IPS DF 6.9 (cell line): ENCODE measurements at regions not wholly inside any gene's neighbourhood (a gene's known extent, or its start where the extent isn't known, plus 50 kb on each side); places are given as distances from the start of the nearest gene placed in this dataset.

Experiments used
- DNase-seq: peaks from one replicate; pipeline ENCODE4 v3.0.0-alpha.2; 2013; ENCODE audit warnings: low read depth, low spot score
- H3K27ac ChIP-seq: one replicate; pipeline ENCODE4 v1.5.1; 2013; ENCODE audit warnings: low read length, control low read depth
- H3K27me3 ChIP-seq: 2 replicates; pipeline ENCODE4 v1.6.1; 2013; ENCODE audit warnings: mild to moderate bottlenecking, low read length; ENCODE audit not compliant: control insufficient read depth, insufficient read depth
- H3K36me3 ChIP-seq: 2 replicates; pipeline ENCODE4 v1.6.1; 2013; ENCODE audit warnings: low read length; ENCODE audit not compliant: control insufficient read depth, insufficient read depth
- H3K4me1 ChIP-seq: 2 replicates; pipeline ENCODE4 v1.6.1; 2013; ENCODE audit warnings: low read length; ENCODE audit not compliant: control insufficient read depth, insufficient read depth
- H3K4me3 ChIP-seq: 2 replicates; pipeline ENCODE4 v1.5.1; 2013; ENCODE audit warnings: mild to moderate bottlenecking, low read length
- H3K9me3 ChIP-seq: 2 replicates; pipeline ENCODE4 v1.6.1; 2013; ENCODE audit warnings: low read length, inconsistent platforms; ENCODE audit not compliant: control insufficient read depth, insufficient read depth
- WGBS: extraction: QIAGEN DNeasy Blood & Tissue Kit; methylation state at CpG from one replicate; pipeline ENCODE4 v1.1.7; 2013; ENCODE audit warnings: mixed read lengths, missing lambda C conversion rate; ENCODE audit not compliant: insufficient read length, insufficient coverage; 5-methylcytosine and 5-hydroxymethylcytosine counted together

- no peak overlapping the region for H3K27ac ChIP-seq
- no CpG with 5 or more reads among the region's 4 CpGs for WGBS
- no peaks in the 10 kb centered on the region for H3K36me3 ChIP-seq
- no peak for DNase-seq
- no peaks in the 10 kb centered on the region for H3K9me3 ChIP-seq
- H3K27me3 ChIP-seq: no peaks in the 10 kb centered on the region
- H3K4me3 ChIP-seq: no peak overlapping the region
- no peaks in the 10 kb centered on the region for H3K4me1 ChIP-seq
Observed at GRCh38 chr4:147020456-147020855, 74.8 kb upstream of the TTC29 start.

GRCh38 chr4:147025042-147025441, 79.4 kb upstream of the TTC29 start:
- Histone ChIP-seq H3K4me3 (no peak overlapping the region), H3K4me1 (no peaks in the 10 kb centered on the region), H3K27ac (no peak overlapping the region), H3K36me3 (no peaks in the 10 kb centered on the region), H3K27me3 (no peaks in the 10 kb centered on the region), H3K9me3 (no peaks in the 10 kb centered on the region)
- no peak for DNase-seq
- WGBS: no CpG with 5 or more reads among the region's 2 CpGs

- H3K27ac ChIP-seq: no peak overlapping the region
- no peaks in the 10 kb centered on the region for H3K36me3 ChIP-seq
- H3K4me1 ChIP-seq: no peaks in the 10 kb centered on the region
- no peak for DNase-seq
- H3K9me3 ChIP-seq: no peaks in the 10 kb centered on the region
- no peaks in the 10 kb centered on the region for H3K27me3 ChIP-seq
- no peak overlapping the region for H3K4me3 ChIP-seq
Observed at GRCh38 chr4:147029296-147029695, 83.6 kb upstream of the TTC29 start.

GRCh38 chr4:147034372-147034771, 88.7 kb upstream of the TTC29 start:
- Histone ChIP-seq H3K9me3 (no peaks in the 10 kb centered on the region), H3K27ac (no peak overlapping the region), H3K4me3 (no peak overlapping the region), H3K4me1 (no peaks in the 10 kb centered on the region), H3K27me3 (no peaks in the 10 kb centered on the region), H3K36me3 (no peaks in the 10 kb centered on the region)
- no CpG with 5 or more reads among the region's 1 CpG for WGBS
- DNase-seq: no peak

- no peaks in the 10 kb centered on the region for H3K9me3 ChIP-seq
- H3K4me1 ChIP-seq: no peaks in the 10 kb centered on the region
- no peaks in the 10 kb centered on the region for H3K36me3 ChIP-seq
- no peak for DNase-seq
- WGBS: no CpG with 5 or more reads among the region's 4 CpGs
- H3K4me3 ChIP-seq: no peak overlapping the region
- H3K27me3 ChIP-seq: no peaks in the 10 kb centered on the region
- H3K27ac ChIP-seq: no peak overlapping the region
Observed at GRCh38 chr4:147037069-147037468, 91.4 kb upstream of the TTC29 start.

GRCh38 chr4:147039976-147040575, 94.4 kb upstream of the TTC29 start:
- no peaks in the 10 kb centered on the region for H3K36me3 ChIP-seq
- no peak overlapping the region for H3K27ac ChIP-seq
- no peak for DNase-seq
- no peaks in the 10 kb centered on the region for H3K9me3 ChIP-seq
- no peaks in the 10 kb centered on the region for H3K4me1 ChIP-seq
- H3K4me3 ChIP-seq: no peak overlapping the region
- no peaks in the 10 kb centered on the region for H3K27me3 ChIP-seq
- WGBS: no CpG with 5 or more reads among the region's 8 CpGs

- no peaks in the 10 kb centered on the region for H3K27me3 ChIP-seq
- WGBS: no CpG with 5 or more reads among the region's 3 CpGs
- H3K9me3 ChIP-seq: no peaks in the 10 kb centered on the region
- no peaks in the 10 kb centered on the region for H3K4me1 ChIP-seq
- no peak overlapping the region for H3K27ac ChIP-seq
- no peaks in the 10 kb centered on the region for H3K36me3 ChIP-seq
- H3K4me3 ChIP-seq: no peak overlapping the region
- DNase-seq: no peak
Observed at GRCh38 chr4:147040874-147041273, 95.2 kb upstream of the TTC29 start.

- no peaks in the 10 kb centered on the region for H3K9me3 ChIP-seq
- no CpG with 5 or more reads among the region's 4 CpGs for WGBS
Observed at GRCh38 chr4:147041376-147041775, 95.7 kb upstream of the TTC29 start.

GRCh38 chr4:147042046-147042445, 96.4 kb upstream of the TTC29 start:
- no peak for DNase-seq
- H3K9me3 ChIP-seq: no peaks in the 10 kb centered on the region
- no peaks in the 10 kb centered on the region for H3K36me3 ChIP-seq
- no peak overlapping the region for H3K4me3 ChIP-seq
- no peak overlapping the region for H3K27ac ChIP-seq
- H3K27me3 ChIP-seq: no peaks in the 10 kb centered on the region
- H3K4me1 ChIP-seq: no peaks in the 10 kb centered on the region
- WGBS: no CpG with 5 or more reads among the region's 1 CpG

More at GRCh38 chr4:147041376-147041775, 95.7 kb upstream of the TTC29 start:
- Histone ChIP-seq H3K4me3 (no peak overlapping the region), H3K27ac (no peak overlapping the region), H3K36me3 (no peaks in the 10 kb centered on the region), H3K4me1 (no peaks in the 10 kb centered on the region), H3K27me3 (no peaks in the 10 kb centered on the region)
- DNase-seq: no peak

GRCh38 chr4:147044241-147044640, 98.6 kb upstream of the TTC29 start:
- Histone ChIP-seq H3K9me3 (no peaks in the 10 kb centered on the region), H3K4me1 (no peaks in the 10 kb centered on the region), H3K4me3 (no peak overlapping the region), H3K27ac (no peak overlapping the region), H3K27me3 (no peaks in the 10 kb centered on the region), H3K36me3 (no peaks in the 10 kb centered on the region)
- DNase-seq: no peak
- no CpG with 5 or more reads among the region's 4 CpGs for WGBS

GRCh38 chr4:147049946-147050345, 104.3 kb upstream of the TTC29 start:
- H3K36me3 ChIP-seq: no peaks in the 10 kb centered on the region
- H3K4me1 ChIP-seq: no peaks in the 10 kb centered on the region
- no peaks in the 10 kb centered on the region for H3K9me3 ChIP-seq
- WGBS: no CpG with 5 or more reads among the region's 5 CpGs
- no peak overlapping the region for H3K27ac ChIP-seq
- no peak overlapping the region for H3K4me3 ChIP-seq
- H3K27me3 ChIP-seq: no peaks in the 10 kb centered on the region
- no peak for DNase-seq
